D721Med (cell line): ENCODE measurements at regions not wholly inside any gene's neighbourhood (a gene's known extent, or its start where the extent isn't known, plus 50 kb on each side); places are given as distances from the start of the nearest gene placed in this dataset.

Experiments used
- DNase-seq: peaks from one replicate; pipeline ENCODE4 v3.0.0; 2011; ENCODE audit warnings: low spot score; ENCODE audit not compliant: insufficient read length
- FAIRE-seq: peaks from 2 replicates; lab custom pipeline; 2011; peaks lifted over from hg19 to GRCh38; lab: Jason Lieb, UNC
- TF ChIP-seq, protein P1 (sequence below): IDR thresholded peaks from 2 replicates; pipeline ENCODE4 v1.5.1; 2012; ENCODE audit warnings: mild to moderate bottlenecking, control low read depth; ENCODE audit not compliant: insufficient read depth; ENCODE audit errors: missing control alignments

DNA sequence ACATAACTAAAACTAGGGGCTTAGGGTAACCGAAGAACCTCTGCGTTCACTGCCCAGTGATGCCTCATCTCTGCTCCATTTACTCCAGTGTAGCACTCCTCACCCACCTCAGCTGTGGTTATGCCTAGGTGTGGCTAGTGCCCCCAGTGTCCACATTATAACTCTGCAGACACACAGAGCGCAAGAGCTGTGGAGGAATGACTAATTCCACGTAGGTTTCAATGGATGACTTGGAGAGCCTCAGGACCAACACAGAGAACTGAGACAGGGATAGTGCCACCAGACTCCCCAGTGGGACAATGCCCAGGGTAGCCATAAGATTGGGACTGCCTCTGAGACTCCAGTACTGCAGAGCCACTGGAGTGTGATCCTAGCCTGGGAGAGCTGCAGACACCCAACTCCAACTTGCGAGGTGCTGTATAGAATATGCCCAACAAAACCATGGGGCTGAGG lies 542.4 kb upstream of the DIPK2B start:
- FAIRE-seq (no peak), DNase-seq (no peak)
- TF ChIP-seq, protein P1, sequence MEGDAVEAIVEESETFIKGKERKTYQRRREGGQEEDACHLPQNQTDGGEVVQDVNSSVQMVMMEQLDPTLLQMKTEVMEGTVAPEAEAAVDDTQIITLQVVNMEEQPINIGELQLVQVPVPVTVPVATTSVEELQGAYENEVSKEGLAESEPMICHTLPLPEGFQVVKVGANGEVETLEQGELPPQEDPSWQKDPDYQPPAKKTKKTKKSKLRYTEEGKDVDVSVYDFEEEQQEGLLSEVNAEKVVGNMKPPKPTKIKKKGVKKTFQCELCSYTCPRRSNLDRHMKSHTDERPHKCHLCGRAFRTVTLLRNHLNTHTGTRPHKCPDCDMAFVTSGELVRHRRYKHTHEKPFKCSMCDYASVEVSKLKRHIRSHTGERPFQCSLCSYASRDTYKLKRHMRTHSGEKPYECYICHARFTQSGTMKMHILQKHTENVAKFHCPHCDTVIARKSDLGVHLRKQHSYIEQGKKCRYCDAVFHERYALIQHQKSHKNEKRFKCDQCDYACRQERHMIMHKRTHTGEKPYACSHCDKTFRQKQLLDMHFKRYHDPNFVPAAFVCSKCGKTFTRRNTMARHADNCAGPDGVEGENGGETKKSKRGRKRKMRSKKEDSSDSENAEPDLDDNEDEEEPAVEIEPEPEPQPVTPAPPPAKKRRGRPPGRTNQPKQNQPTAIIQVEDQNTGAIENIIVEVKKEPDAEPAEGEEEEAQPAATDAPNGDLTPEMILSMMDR = peak; percentile 2

DNA sequence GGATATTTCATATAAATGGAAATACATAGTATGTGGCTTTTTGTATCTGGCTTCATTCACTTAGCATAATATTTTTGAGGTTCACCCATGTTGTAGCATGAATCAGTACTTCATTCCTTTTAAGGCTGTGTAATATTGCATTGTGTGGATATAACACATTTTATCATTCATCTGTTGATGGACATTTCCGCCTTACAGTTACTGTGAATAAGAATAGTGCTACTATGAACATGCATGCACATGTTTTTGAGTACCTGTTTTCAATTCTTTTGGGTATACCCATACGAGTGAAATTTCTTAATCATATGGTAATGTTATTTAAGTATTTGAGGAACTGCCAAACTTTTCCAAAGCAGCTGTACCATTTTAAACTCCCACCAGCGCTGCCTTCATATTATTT lies 539.6 kb upstream of the DIPK2B start:
- FAIRE-seq (no peak), DNase-seq (no peak)
- TF ChIP-seq, protein P1 = no peak

DNA sequence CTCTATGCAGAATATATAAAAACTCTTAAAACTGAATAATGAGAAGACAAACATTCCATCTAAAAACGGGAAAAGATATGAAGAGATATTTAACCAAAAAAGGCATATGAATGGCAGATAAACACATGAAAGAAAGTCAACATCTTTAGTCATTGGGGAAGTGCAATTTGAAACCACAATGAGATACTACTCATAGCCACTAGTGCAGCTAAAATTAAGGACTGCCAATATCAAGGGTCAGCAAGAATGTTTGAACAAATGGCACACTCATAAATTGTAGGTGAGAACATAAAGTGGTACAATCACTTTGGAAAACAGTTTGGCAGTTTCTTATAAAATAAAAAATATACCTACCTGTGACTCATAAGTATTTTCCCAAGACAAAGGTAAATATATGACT lies 534.9 kb upstream of the DIPK2B start:
- DNase-seq (no peak), FAIRE-seq (no peak)
- TF ChIP-seq, protein P1 = no peak

DNA sequence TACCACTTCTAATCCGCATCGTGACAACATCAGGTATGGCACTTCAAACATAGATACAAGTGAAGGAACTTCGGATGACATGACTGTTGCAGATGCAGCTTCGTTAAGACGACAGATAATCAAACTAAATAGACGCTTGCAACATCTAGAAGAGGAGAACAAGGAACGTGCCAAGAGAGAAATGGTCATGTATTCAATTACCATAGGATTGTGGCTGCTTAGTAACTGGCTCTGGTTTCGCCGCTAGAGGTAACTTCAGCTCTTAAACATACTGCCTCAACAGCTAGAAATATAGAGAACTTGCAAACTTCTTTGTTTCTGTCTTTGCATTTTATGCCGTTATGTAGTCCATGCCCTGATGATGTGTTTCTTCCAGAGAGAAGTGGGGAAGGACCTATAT lies 530.8 kb upstream of the DIPK2B start:
- TF ChIP-seq, protein P1 = no peak
- DNase-seq = no peak
- FAIRE-seq = no peak

DNA sequence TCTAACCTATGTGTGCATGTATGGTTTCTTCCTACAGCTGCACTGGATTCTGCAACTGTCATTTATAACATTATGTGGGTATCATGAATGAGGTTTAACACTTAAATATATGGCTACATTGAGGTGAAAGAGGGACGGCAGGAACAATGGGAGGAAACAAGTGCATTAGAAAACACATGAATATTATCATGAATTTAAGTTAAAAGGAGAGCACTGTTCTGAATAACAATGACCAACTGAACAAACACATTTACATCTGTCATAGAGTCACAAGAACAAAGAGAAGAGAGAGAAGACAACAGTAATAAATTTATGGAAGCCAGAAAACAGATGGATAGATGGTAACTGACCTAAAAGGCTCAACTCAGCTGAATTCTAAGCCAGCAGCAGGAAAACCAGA lies 527.1 kb upstream of the DIPK2B start:
- DNase-seq (no peak), FAIRE-seq (no peak)
- TF ChIP-seq, protein P1 = no peak

DNA sequence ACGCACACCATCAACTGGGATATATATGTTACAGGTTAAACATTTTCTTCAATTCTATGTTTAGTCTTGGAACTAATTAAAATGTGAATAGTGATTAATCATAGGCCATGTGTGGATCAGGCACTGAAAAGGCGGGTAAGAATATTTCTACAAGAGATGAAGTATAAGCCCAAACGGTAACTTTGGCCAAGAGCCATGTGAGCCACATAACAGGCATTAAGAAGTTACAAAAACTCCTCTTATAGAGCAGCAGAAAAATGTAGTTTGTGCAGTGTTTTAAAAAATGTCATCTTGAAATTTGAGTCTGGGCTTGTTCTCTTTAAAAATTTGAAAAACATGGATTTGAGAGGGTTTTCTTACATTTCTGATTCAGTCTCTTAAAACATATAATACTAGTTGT lies 521.8 kb upstream of the DIPK2B start:
- no peak for DNase-seq
- TF ChIP-seq, protein P1 = no peak
- no peak for FAIRE-seq

DNA sequence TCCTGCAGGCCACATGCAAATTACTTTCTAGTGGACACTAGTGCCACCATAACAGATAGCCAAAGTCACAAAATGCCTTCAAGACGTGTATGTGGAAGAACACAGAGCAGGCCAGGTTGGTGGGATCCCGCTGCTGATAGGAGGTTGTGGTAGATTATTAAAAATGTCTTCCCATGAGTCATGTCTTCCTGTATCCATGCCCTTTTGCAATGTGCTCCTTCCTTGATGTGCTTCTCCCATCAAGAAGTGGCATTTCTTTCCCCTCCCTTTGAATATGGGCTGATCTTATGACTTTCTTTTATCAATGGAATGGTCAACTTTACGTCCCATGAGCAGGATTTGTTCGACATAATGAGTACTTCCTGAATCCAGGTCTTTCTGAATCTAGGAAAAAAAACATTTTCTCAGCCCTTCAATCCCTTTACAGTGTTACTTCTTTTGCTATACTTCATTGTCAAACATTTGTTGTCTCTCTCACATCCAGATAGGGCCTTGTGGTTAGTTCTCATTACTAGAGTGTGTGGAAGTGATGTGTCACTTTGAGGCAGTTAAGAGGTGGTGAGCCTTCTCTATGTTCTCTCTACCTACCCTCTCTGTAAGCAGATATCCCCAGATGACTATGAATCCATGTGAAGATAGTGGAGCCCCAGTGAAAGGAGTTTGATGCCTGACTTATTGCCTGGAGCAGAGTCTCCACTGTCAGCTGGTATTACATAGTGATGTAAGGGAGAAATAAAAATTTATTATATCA lies 519.2 kb upstream of the DIPK2B start:
- DNase-seq (no peak), FAIRE-seq (no peak)
- TF ChIP-seq, protein P1 = no peak
